HEK293 (cell line): ENCODE measurements at regions not wholly inside any gene's neighbourhood (a gene's known extent, or its start where the extent isn't known, plus 50 kb on each side); places are given as distances from the start of the nearest gene placed in this dataset.

ENCODE experiments used
- CTCF ChIA-PET: fragments of 350-600 bp; formaldehyde crosslinking; extraction: SDS; loops from one replicate; lab custom pipeline; 2021; ENCODE audit warnings: antibody characterized with exemption; lab: Yijun Ruan, JAX
- POLR2A ChIA-PET: fragments of 300-600 bp; formaldehyde crosslinking; extraction: SDS; loops from one replicate; lab custom pipeline; 2020; ENCODE audit warnings: antibody characterized with exemption, inconsistent platforms; lab: Yijun Ruan, JAX
- H3K27ac ChIP-seq: fragments of 200-500 bp; sonication (Bioruptor generic); 2 replicates; pipeline ENCODE4 v1.5.1; 2014; ENCODE audit warnings: low read depth, low read length, control low read depth, inconsistent platforms; ENCODE audit errors: extremely low read depth
- H3K36me3 ChIP-seq, 2 experiments: fragments of 200-500 bp in 1 of 2; sonication (Bioruptor generic) in 1 of 2; 1 replicate in 1 of 2; 2 replicates in 1 of 2; pipeline ENCODE4 v1.5.1; 2014 to 2017; ENCODE audit warnings: inconsistent platforms in 2 of 2, low read length in 2 of 2; ENCODE audit not compliant: control insufficient read depth in 2 of 2, insufficient read depth in 1 of 2
- H3K4me1 ChIP-seq: fragments of 200-500 bp; sonication (Bioruptor generic); 2 replicates; pipeline ENCODE4 v1.5.1; 2014; ENCODE audit warnings: mild to moderate bottlenecking, low read length, inconsistent platforms; ENCODE audit not compliant: control insufficient read depth, insufficient read depth
- H3K4me3 ChIP-seq: 2 replicates; pipeline ENCODE4 v1.5.1; 2011; ENCODE audit warnings: low read depth, mild to moderate bottlenecking, control low read depth, low read length, moderate library complexity
- H3K9me3 ChIP-seq: fragments of 200-500 bp; sonication (Bioruptor generic); 2 replicates; pipeline ENCODE4 v1.5.1; 2014; ENCODE audit warnings: low read depth, low read length, inconsistent platforms; ENCODE audit not compliant: control insufficient read depth, insufficient read depth
- ATF2 ChIP-seq: fragments of 450-650 bp; formaldehyde crosslinking; IDR thresholded peaks from 2 replicates; pipeline ENCODE4 v1.5.1; 2016; ENCODE audit warnings: missing biosample characterization, missing genetic modification characterization, low read depth
- HOXA7 ChIP-seq: sonication (generic); formaldehyde crosslinking; IDR thresholded peaks from 2 replicates; pipeline ENCODE4 v1.8.1; 2022; ENCODE audit warnings: missing genetic modification reagents, borderline replicate concordance
- KLF8 ChIP-seq: fragments of 450-650 bp; formaldehyde crosslinking; IDR thresholded peaks from 2 replicates; pipeline ENCODE4 v1.5.1; 2016; ENCODE audit warnings: missing biosample characterization, missing genetic modification characterization
- PRDM6 ChIP-seq: fragments of 450-650 bp; formaldehyde crosslinking; IDR thresholded peaks from 2 replicates; pipeline ENCODE4 v1.5.1; 2017; ENCODE audit warnings: missing biosample characterization, missing genetic modification characterization
- YY1 ChIP-seq: fragments of 450-650 bp; formaldehyde crosslinking; IDR thresholded peaks from 2 replicates; pipeline ENCODE4 v1.5.1; 2018; ENCODE audit warnings: missing biosample characterization, missing genetic modification characterization
- ZIC2 ChIP-seq: fragments of 450-650 bp; formaldehyde crosslinking; IDR thresholded peaks from 2 replicates; pipeline ENCODE4 v1.5.1; 2016; ENCODE audit warnings: missing biosample characterization, missing genetic modification characterization
- ZNF10 ChIP-seq: fragments of 450-650 bp; formaldehyde crosslinking; IDR thresholded peaks from 2 replicates; pipeline ENCODE4 v1.5.1; 2017; ENCODE audit warnings: missing biosample characterization, missing genetic modification characterization
- ZNF16 ChIP-seq: fragments of 450-650 bp; formaldehyde crosslinking; IDR thresholded peaks from 2 replicates; pipeline ENCODE4 v1.5.1; 2016; ENCODE audit warnings: low read depth, missing biosample characterization, missing genetic modification characterization
- ZNF174 ChIP-seq: fragments of 450-650 bp; formaldehyde crosslinking; IDR thresholded peaks from 2 replicates; pipeline ENCODE4 v1.5.0; 2017; ENCODE audit warnings: missing biosample characterization, mild to moderate bottlenecking, missing genetic modification characterization
- ZNF184 ChIP-seq: fragments of 450-650 bp; IDR thresholded peaks from 2 replicates; pipeline ENCODE4 v1.5.1; 2018; ENCODE audit warnings: missing biosample characterization, mild to moderate bottlenecking, missing genetic modification characterization
- ZNF202 ChIP-seq: fragments of 450-650 bp; formaldehyde crosslinking; IDR thresholded peaks from 2 replicates; pipeline ENCODE4 v1.5.1; 2016; ENCODE audit warnings: missing biosample characterization, missing genetic modification characterization, borderline replicate concordance
- ZNF391 ChIP-seq: fragments of 450-650 bp; formaldehyde crosslinking; IDR thresholded peaks from 2 replicates; pipeline ENCODE4 v1.5.1; 2016; ENCODE audit warnings: low read depth, missing biosample characterization, missing genetic modification characterization, borderline replicate concordance
- ZNF513 ChIP-seq: fragments of 450-650 bp; IDR thresholded peaks from 2 replicates; pipeline ENCODE4 v1.5.1; 2018; ENCODE audit warnings: missing biosample characterization, missing genetic modification characterization
- ZNF560 ChIP-seq: fragments of 450-650 bp; formaldehyde crosslinking; IDR thresholded peaks from 2 replicates; pipeline ENCODE4 v1.5.1; 2017; ENCODE audit warnings: missing biosample characterization, missing genetic modification characterization, borderline replicate concordance
- ZNF621 ChIP-seq: fragments of 450-650 bp; formaldehyde crosslinking; IDR thresholded peaks from 2 replicates; pipeline ENCODE4 v1.5.1; 2017; ENCODE audit warnings: missing biosample characterization, missing genetic modification characterization
- ZNF623 ChIP-seq: fragments of 450-650 bp; formaldehyde crosslinking; IDR thresholded peaks from 2 replicates; pipeline ENCODE4 v1.5.1; 2016; ENCODE audit warnings: missing biosample characterization, missing genetic modification characterization
- ZNF624 ChIP-seq: fragments of 450-650 bp; formaldehyde crosslinking; IDR thresholded peaks from 2 replicates; pipeline ENCODE4 v1.5.1; 2017; ENCODE audit warnings: missing biosample characterization, missing genetic modification characterization
- ZNF670 ChIP-seq: fragments of 450-650 bp; formaldehyde crosslinking; IDR thresholded peaks from 2 replicates; pipeline ENCODE4 v1.5.1; 2016; ENCODE audit warnings: missing biosample characterization, missing genetic modification characterization, low read depth
- ZSCAN16 ChIP-seq: fragments of 450-650 bp; formaldehyde crosslinking; IDR thresholded peaks from 2 replicates; pipeline ENCODE4 v1.5.1; 2016; ENCODE audit warnings: missing biosample characterization, missing genetic modification characterization

- POLR2A ChIA-PET = no interaction called here
Measured at GRCh38 chr1:185549906-185550305, 184.3 kb upstream of the HMCN1 start.

GRCh38 chr1:185546029-185546428, 188.2 kb upstream of the HMCN1 start:
- no peak overlapping the region for H3K27ac ChIP-seq
- POLR2A ChIA-PET = no interaction called here
- H3K4me1 ChIP-seq = peaks cover 2% of the 10 kb centered on the region; the same call in 1 of the 2 replicates
- no peak overlapping the region for H3K4me3 ChIP-seq
- CTCF ChIA-PET = interaction anchor here (0.6 to 0.7 kb wide), 5 partner anchors 14 to 666 kb away, joined by 3 to 4 read pairs (median 3); no protein-coding TSS in a partner anchor
- TF ChIP-seq KLF8 (tag by site-specific recombination) (no peak), ZNF623 (no peak), PRDM6 (tag by site-specific recombination) (no peak), ZNF10 (tag by site-specific recombination) (no peak), ZNF624 (tag by site-specific recombination) (no peak), ZNF202 (tag by site-specific recombination) (no peak), ZNF174 (tag by site-specific recombination) (no peak), ATF2 (no peak), ZNF670 (tag by site-specific recombination) (no peak), ZNF560 (tag by site-specific recombination) (no peak), ZNF513 (tag by site-specific recombination) (no peak), ZNF16 (no peak), HOXA7 (CRISPR knock-in tag) (no peak)
- H3K36me3 ChIP-seq = no peaks in the 10 kb centered on the region
- H3K9me3 ChIP-seq = no peaks in the 10 kb centered on the region

More at GRCh38 chr1:185549906-185550305, 184.3 kb upstream of the HMCN1 start:
- Histone ChIP-seq H3K27ac (no peak overlapping the region), H3K4me3 (no peak overlapping the region), H3K4me1 (peaks cover 2% of the 10 kb centered on the region; the same call in 1 of the 2 replicates), H3K9me3 (no peaks in the 10 kb centered on the region)
- TF ChIP-seq KLF8 (tag by site-specific recombination) (no peak), ZNF184 (tag by site-specific recombination) (no peak)
- TF ChIP-seq, all 188 proteins: peak for 0
- H3K36me3 ChIP-seq = no peaks in the 10 kb centered on the region
- CTCF ChIA-PET = no interaction called here

GRCh38 chr1:185541871-185542301, 192.3 kb upstream of the HMCN1 start:
- CTCF ChIA-PET = interaction anchor here (0.6 to 1.1 kb wide), 5 partner anchors 12 to 128 kb away, joined by 3 to 5 read pairs (median 4); no protein-coding TSS in a partner anchor
- Histone ChIP-seq H3K4me1 (no peaks in the 10 kb centered on the region), H3K27ac (no peak overlapping the region)
- no peak for TF ChIP-seq ZNF391 (tag by site-specific recombination)
- no peak for TF ChIP-seq ZIC2 (tag by site-specific recombination)
- TF ChIP-seq ZSCAN16 = no peak
- TF ChIP-seq ZNF621 (tag by site-specific recombination) = no peak
- TF ChIP-seq YY1 (tag by site-specific recombination) = no peak
- TF ChIP-seq, all 188 proteins: peak for 0
- Histone ChIP-seq H3K36me3 (no peaks in the 10 kb centered on the region), H3K4me3 (no peak overlapping the region), H3K9me3 (no peaks in the 10 kb centered on the region)
- POLR2A ChIA-PET = no interaction called here
